GM23248 (cell line): ENCODE measurements at regions not wholly inside any gene's neighbourhood (a gene's known extent, or its start where the extent isn't known, plus 50 kb on each side); places are given as distances from the start of the nearest gene placed in this dataset.

Source experiments
- EZH2 ChIP-seq: fragments of 200-600 bp; sonication (generic); IDR thresholded peaks from 2 replicates; pipeline ENCODE4 v1.6.1; 2018; ENCODE audit warnings: antibody characterized with exemption, mild to moderate bottlenecking; ENCODE audit not compliant: insufficient read depth, poor library complexity, severe bottlenecking
- EZH2phosphoT487 ChIP-seq: fragments of 200-600 bp; sonication (generic); IDR thresholded peaks from 2 replicates; pipeline ENCODE4 v1.6.1; 2018; ENCODE audit warnings: antibody characterized with exemption, moderate library complexity, mild to moderate bottlenecking, low read depth; ENCODE audit not compliant: insufficient read depth

GRCh38 chr5:2480871-2481270 is 270.6 kb downstream of the IRX2 start:
- no peak for TF ChIP-seq EZH2
- no peak for TF ChIP-seq EZH2phosphoT487
